ENCODE measurements at regions not wholly inside any gene's neighbourhood (a gene's known extent, or its start where the extent isn't known, plus 50 kb on each side); places are given as distances from the start of the nearest gene placed in this dataset.

GRCh38 chr16:88302666-88303065, 80.1 kb upstream of the ZNF469 start:
- TF ChIP-seq CTCF (IDR thresholded peaks at IDR 0.05) (no peak), POLR2A (IDR thresholded peaks at IDR 0.05) (no peak)
